Stimulated activated CD8-positive, alpha-beta memory T cell treated with anti-CD3 and anti-CD28 coated beads, Interleukin-15, amount 100 ng/mL, for 4 hours (primary cell): ENCODE measurements at regions not wholly inside any gene's neighbourhood (a gene's known extent, or its start where the extent isn't known, plus 50 kb on each side); places are given as distances from the start of the nearest gene placed in this dataset.

Experiments used
- DNase-seq, 2 donors: peaks; one replicate each; pipeline ENCODE4 v3.0.0-alpha.2; 2020; ENCODE audit warnings: low read depth in 2 of 2

- no peak for DNase-seq
Measured at GRCh38 chr13:73464758-73465616, 406.2 kb downstream of the KLF5 start.

GRCh38 chr13:73462241-73462640, 403.4 kb downstream of the KLF5 start:
- no peak for DNase-seq

GRCh38 chr13:73451221-73452029, 392.6 kb downstream of the KLF5 start:
- DNase-seq, result no peak

- DNase-seq, result no peak
Measured at GRCh38 chr13:73450583-73450982, 391.8 kb downstream of the KLF5 start.

GRCh38 chr13:73449252-73449651, 390.4 kb downstream of the KLF5 start:
- DNase-seq, result no peak

- DNase-seq, result no peak
Measured at GRCh38 chr13:73440296-73440895, 381.6 kb downstream of the KLF5 start.

- DNase-seq, result no peak
Measured at GRCh38 chr13:73433890-73434289, 375.1 kb downstream of the KLF5 start.

GRCh38 chr13:73433458-73433857, 374.7 kb downstream of the KLF5 start:
- no peak for DNase-seq

GRCh38 chr13:73429701-73430100, 370.9 kb downstream of the KLF5 start:
- DNase-seq, result no peak

- DNase-seq, result no peak
Measured at GRCh38 chr13:73428706-73429105, 369.9 kb downstream of the KLF5 start.

- no peak for DNase-seq
Measured at GRCh38 chr13:73428137-73428536, 369.3 kb downstream of the KLF5 start.

- DNase-seq, result no peak
Measured at GRCh38 chr13:73422973-73423372, 364.2 kb downstream of the KLF5 start.

GRCh38 chr13:73421310-73421912, 362.6 kb downstream of the KLF5 start:
- no peak for DNase-seq

GRCh38 chr13:73419186-73419585, 360.4 kb downstream of the KLF5 start:
- DNase-seq, result no peak

- DNase-seq, result no peak
Measured at GRCh38 chr13:73417012-73417615, 358.3 kb downstream of the KLF5 start.

GRCh38 chr13:73416093-73416492, 357.3 kb downstream of the KLF5 start:
- no peak for DNase-seq

GRCh38 chr13:73413656-73414055, 354.9 kb downstream of the KLF5 start:
- no peak for DNase-seq

- no peak for DNase-seq
Measured at GRCh38 chr13:73412933-73413332, 354.1 kb downstream of the KLF5 start.

GRCh38 chr13:73411067-73411809, 352.4 kb downstream of the KLF5 start:
- DNase-seq, result no peak

- no peak for DNase-seq
Measured at GRCh38 chr13:73406454-73406853, 347.6 kb downstream of the KLF5 start.

- DNase-seq, result no peak
Measured at GRCh38 chr13:73404581-73404980, 345.8 kb downstream of the KLF5 start.
